NCI-H1436 treated with DMSO at 0.1 percent for 48 hours (cell line): ENCODE measurements at regions not wholly inside any gene's neighbourhood (a gene's known extent, or its start where the extent isn't known, plus 50 kb on each side); places are given as distances from the start of the nearest gene placed in this dataset.
"Not testable (repeated sequence)": the region's sequence is repeated elsewhere in the genome, so short reads cannot be mapped to it uniquely, and the experiment has no call there.

Experiments used
- DNase-seq: peaks from one replicate; lab custom pipeline; 2025; lab: John Stamatoyannopoulos, UW

- DNase-seq = no peak
Measured at GRCh38 chr6:144395014-144395413, 109.9 kb downstream of the UTRN start.

- DNase-seq = no peak
Measured at GRCh38 chr6:144395826-144396225, 110.7 kb downstream of the UTRN start.

- DNase-seq = no peak
Measured at GRCh38 chr6:144397141-144397540, 112.0 kb downstream of the UTRN start.

- no peak for DNase-seq
Measured at GRCh38 chr6:144400321-144400720, 115.2 kb downstream of the UTRN start.

- DNase-seq = no peak
Measured at GRCh38 chr6:144401736-144402733, 116.9 kb downstream of the UTRN start.

GRCh38 chr6:144402750-144403149 is 117.6 kb downstream of the UTRN start:
- no peak for DNase-seq

GRCh38 chr6:144405163-144405562 is 120.0 kb downstream of the UTRN start:
- no peak for DNase-seq

GRCh38 chr6:144406796-144407195 is 121.7 kb downstream of the UTRN start:
- DNase-seq = no peak

- no peak for DNase-seq
Measured at GRCh38 chr6:144408161-144408560, 123.0 kb downstream of the UTRN start.

- no peak for DNase-seq
Measured at GRCh38 chr6:144410059-144410458, 124.9 kb downstream of the UTRN start.

GRCh38 chr6:144410574-144410973 is 125.4 kb downstream of the UTRN start:
- not testable (repeated sequence) for DNase-seq

- no peak for DNase-seq
Measured at GRCh38 chr6:144411531-144412165, 126.5 kb downstream of the UTRN start.

- DNase-seq = no peak
Measured at GRCh38 chr6:144413418-144413817, 128.3 kb downstream of the UTRN start.

- no peak for DNase-seq
Measured at GRCh38 chr6:144415014-144415413, 129.9 kb downstream of the UTRN start.

GRCh38 chr6:144415835-144416237 is 130.7 kb downstream of the UTRN start:
- DNase-seq = no peak

- no peak for DNase-seq
Measured at GRCh38 chr6:144416244-144416643, 131.1 kb downstream of the UTRN start.

GRCh38 chr6:144416773-144417172 is 131.6 kb downstream of the UTRN start:
- no peak for DNase-seq

- no peak for DNase-seq
Measured at GRCh38 chr6:144417681-144418080, 132.5 kb downstream of the UTRN start.

- DNase-seq = no peak
Measured at GRCh38 chr6:144418959-144419545, 133.9 kb downstream of the UTRN start.

GRCh38 chr6:144423167-144423566 is 138.0 kb downstream of the UTRN start:
- DNase-seq = no peak

- DNase-seq = no peak
Measured at GRCh38 chr6:144429753-144430152, 144.6 kb downstream of the UTRN start.

- DNase-seq = not testable (repeated sequence)
Measured at GRCh38 chr6:144433446-144433845, 148.3 kb downstream of the UTRN start.
